Endothelial cell of umbilical vein (primary cell): ENCODE measurements at regions not wholly inside any gene's neighbourhood (a gene's known extent, or its start where the extent isn't known, plus 50 kb on each side); places are given as distances from the start of the nearest gene placed in this dataset.
"Not testable (repeated sequence)": the region's sequence is repeated elsewhere in the genome, so short reads cannot be mapped to it uniquely, and the experiment has no call there.

Experiments used
- BruUV-seq: library from RNA; stranded (reverse); fragments of 400-500 nt; replicated peaks from 2 replicates; lab custom pipeline; 2021; lab: Mats Ljungman, UMichigan
- CTCF ChIA-PET: fragments of 300-600, 350-600 bp; sonication (Branson Sonifier 250); formaldehyde crosslinking; loops from one replicate; lab custom pipeline; 2021; ENCODE audit warnings: antibody characterized with exemption, inconsistent platforms; lab: Charles Lee
- POLR2A ChIA-PET: fragments of 300-600, 350-600 bp; sonication (Branson Sonifier 250); formaldehyde crosslinking; loops from one replicate; lab custom pipeline; 2021; ENCODE audit warnings: antibody characterized with exemption, inconsistent platforms; lab: Charles Lee
- DNase-seq: peaks from one replicate; pipeline ENCODE4 v3.0.0-alpha.2; 2011; ENCODE audit warnings: low read depth, low spot score
- FAIRE-seq: peaks from 2 replicates; lab custom pipeline; 2011; peaks lifted over from hg19 to GRCh38; lab: Jason Lieb, UNC
- H2AFZ ChIP-seq: 2 replicates; pipeline ENCODE4 v1.6.0; 2012; ENCODE audit warnings: low read depth, low read length, control low read depth, inconsistent platforms
- H3K27ac ChIP-seq: 2 replicates; pipeline ENCODE4 v1.5.1; 2011; ENCODE audit warnings: low read depth, mild to moderate bottlenecking, control low read depth, low read length, moderate library complexity; ENCODE audit not compliant: insufficient read depth
- H3K27me3 ChIP-seq, 2 experiments: 2 replicates each; pipeline versions ENCODE4 v1.6.0 to v1.6.1; 2011; ENCODE audit warnings: low read length in 2 of 2, mixed read lengths in 1 of 2; ENCODE audit not compliant: control insufficient read depth in 2 of 2, insufficient read depth in 2 of 2
- H3K36me3 ChIP-seq, 2 experiments: 2 replicates in 1 of 2; 3 replicates in 1 of 2; pipeline ENCODE4 v1.5.1; 2011; ENCODE audit warnings: low read length in 2 of 2, mild to moderate bottlenecking in 1 of 2, moderate library complexity in 1 of 2; ENCODE audit not compliant: control insufficient read depth in 2 of 2, insufficient read depth in 2 of 2; ENCODE audit errors: extremely low read depth in 1 of 2
- H3K4me1 ChIP-seq: 3 replicates; pipeline ENCODE4 v1.5.1; 2011; ENCODE audit warnings: mild to moderate bottlenecking, low read length; ENCODE audit not compliant: control insufficient read depth, insufficient read depth; ENCODE audit errors: extremely low read depth
- H3K4me2 ChIP-seq: 2 replicates; pipeline ENCODE4 v1.6.1; 2011; ENCODE audit warnings: low read length, control low read depth, mixed read lengths; ENCODE audit not compliant: insufficient read depth
- H3K4me3 ChIP-seq, 3 experiments: fragments of 200-600 bp in 1 of 3; sonication (generic), shearing (Covaris generic) in 1 of 3; replicated peaks in 1 of 3; 2 replicates each; pipeline ENCODE4 v1.5.1; 2011 to 2016; ENCODE audit warnings: control low read depth in 3 of 3, low read length in 3 of 3, mild to moderate bottlenecking in 2 of 3, inconsistent platforms in 1 of 3, low read depth in 1 of 3, moderate library complexity in 1 of 3; ENCODE audit not compliant: insufficient read depth in 1 of 3
- H3K79me2 ChIP-seq: 2 replicates; pipeline ENCODE4 v1.6.0; 2012; ENCODE audit warnings: low read length, inconsistent platforms; ENCODE audit not compliant: control insufficient read depth, insufficient read depth
- H3K9ac ChIP-seq: replicated peaks from 2 replicates; pipeline ENCODE3; 2011; ENCODE audit warnings: low read length, control low read depth; ENCODE audit not compliant: insufficient read depth; ENCODE audit errors: extremely low read depth
- H3K9me1 ChIP-seq: replicated peaks from 3 replicates; pipeline ENCODE4 v1.6.0; 2011; ENCODE audit warnings: mild to moderate bottlenecking, low read length; ENCODE audit not compliant: control insufficient read depth, insufficient read depth; ENCODE audit errors: extremely low read depth
- H3K9me3 ChIP-seq: replicated peaks from 2 replicates; pipeline ENCODE4 v1.5.1; 2012; ENCODE audit warnings: low read length, inconsistent platforms; ENCODE audit not compliant: control insufficient read depth, insufficient read depth
- H4K20me1 ChIP-seq: replicated peaks from 2 replicates; pipeline ENCODE3; 2011; ENCODE audit warnings: mild to moderate bottlenecking, low read length; ENCODE audit not compliant: control insufficient read depth, insufficient read depth; ENCODE audit errors: extremely low read depth
- EZH2 ChIP-seq: IDR thresholded peaks from 2 replicates; pipeline ENCODE4 v1.6.1; 2012; ENCODE audit warnings: borderline replicate concordance, low read depth, mild to moderate bottlenecking, moderate library complexity, low read length, inconsistent platforms; ENCODE audit not compliant: severe bottlenecking
- FOS ChIP-seq: IDR thresholded peaks from 2 replicates; pipeline ENCODE4 v1.6.1; 2011; ENCODE audit warnings: mild to moderate bottlenecking, low read length, moderate library complexity, borderline replicate concordance; ENCODE audit not compliant: insufficient read depth
- GATA2 ChIP-seq: IDR thresholded peaks from 2 replicates; pipeline ENCODE4 v1.7.0; 2011; ENCODE audit warnings: low read depth, mild to moderate bottlenecking, moderate library complexity, mixed read lengths, low read length; ENCODE audit not compliant: insufficient read length, insufficient read depth
- JUN ChIP-seq: IDR thresholded peaks from 2 replicates; pipeline ENCODE4 v1.6.1; 2011; ENCODE audit warnings: borderline replicate concordance, low read depth; ENCODE audit not compliant: insufficient read length, insufficient read depth
- MYC ChIP-seq: IDR thresholded peaks from one replicate; pipeline ENCODE4 v1.6.1; 2011; ENCODE audit warnings: mild to moderate bottlenecking, low read depth, low read length
- POLR2AphosphoS5 ChIP-seq: IDR thresholded peaks from 2 replicates; pipeline ENCODE4 v1.6.1; 2012; ENCODE audit warnings: low read depth, mild to moderate bottlenecking, control low read depth, low read length, moderate library complexity; ENCODE audit not compliant: insufficient read depth
- dilution Hi-C: fragments of 300-500 bp; cut with MboI; formaldehyde crosslinking; loops from one replicate; pipeline ENCODE4 v1.15.0; 2019; ENCODE audit warnings: low sequenced_read_pairs; ENCODE audit not compliant: extremely low pct_ligation_motif_present
- intact Hi-C: fragments of 100-400 bp; cut with micrococcal nuclease; formaldehyde crosslinking; loops from one replicate; pipeline ENCODE4 v1.10.0; 2022

DNA sequence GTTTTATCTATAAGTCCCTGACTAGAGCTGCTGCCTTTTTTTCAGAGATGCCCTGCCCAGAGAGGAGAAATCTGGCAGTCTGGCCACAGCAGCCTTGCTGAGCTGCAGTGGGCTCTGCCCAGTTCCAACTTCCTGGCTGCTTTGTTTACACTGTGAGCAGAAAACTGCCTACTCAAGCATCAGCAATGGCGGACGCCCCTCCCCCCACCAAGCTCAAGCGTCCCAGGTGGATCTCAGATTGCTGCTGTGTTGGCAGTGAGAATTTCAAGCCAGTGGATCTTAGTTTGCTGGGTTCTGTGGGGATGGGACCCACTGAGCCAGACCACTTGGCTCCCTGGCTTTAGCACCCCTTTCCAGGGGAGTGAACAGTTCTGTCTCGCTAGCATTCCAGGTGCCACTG is 247.9 kb upstream of the PGRMC2 start:
- H3K4me2 ChIP-seq, BruUV-seq, H3K4me1 ChIP-seq, intact Hi-C loops, H4K20me1 ChIP-seq, H3K79me2 ChIP-seq, H3K27me3 ChIP-seq, H3K36me3 ChIP-seq, H3K9me1 ChIP-seq, FAIRE-seq, dilution Hi-C loops, POLR2A ChIA-PET, H3K9ac ChIP-seq, H3K9me3 ChIP-seq, DNase-seq, H3K27ac ChIP-seq, H3K4me3 ChIP-seq: not testable (repeated sequence)
- CTCF ChIA-PET = interaction anchor here (0.9 kb wide), 2 partner anchors 8 to 18 kb away, joined by 3 to 4 read pairs; no protein-coding TSS in a partner anchor
- peak overlapping the region; percentile 66 for H2AFZ ChIP-seq

DNA sequence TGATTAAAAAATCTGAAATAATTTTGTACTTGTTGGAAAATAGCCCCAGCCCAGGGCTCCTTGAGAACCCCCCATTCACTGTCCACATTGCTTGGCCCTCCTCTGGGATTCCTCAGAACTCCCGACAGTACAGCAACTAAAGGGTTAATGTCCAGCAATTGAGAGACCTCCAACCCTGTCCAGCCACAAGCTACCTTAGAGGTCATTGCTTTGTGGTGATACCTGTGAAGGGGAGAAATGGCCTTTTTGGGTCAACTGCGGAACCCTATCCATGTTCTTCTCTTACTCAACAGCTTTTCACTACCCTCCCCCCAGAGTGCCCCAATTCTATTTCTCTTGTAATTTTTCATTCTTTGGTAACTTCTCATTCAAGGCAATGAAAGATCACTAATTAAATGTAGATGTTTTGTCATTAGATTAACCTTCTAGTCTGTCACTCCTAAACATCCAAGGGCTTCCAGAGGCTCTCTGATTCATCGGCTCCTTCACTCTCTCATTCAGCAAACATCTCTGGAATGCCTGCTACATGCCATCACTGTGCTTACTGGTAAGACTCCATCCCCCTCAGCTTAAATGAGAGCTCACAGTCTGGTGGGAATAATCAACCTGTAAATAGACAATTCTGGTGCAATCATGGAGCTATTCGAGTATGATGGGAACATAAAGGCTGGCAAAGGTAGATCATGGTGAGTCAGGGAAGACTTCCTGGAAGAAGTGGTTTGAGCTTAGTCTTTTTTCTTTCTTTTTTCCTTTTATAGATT is 241.4 kb upstream of the PGRMC2 start:
- DNase-seq (peak; percentile 88), FAIRE-seq (peak; percentile 87)
- TF ChIP-seq JUN (peak; percentile 88), GATA2 (no peak), FOS (peak; percentile 86), EZH2 (no peak), POLR2AphosphoS5 (peak; percentile 51), MYC (no peak)
- H3K4me1 ChIP-seq = peaks cover 29% of the 10 kb centered on the region
- peak overlapping the region; percentile 95 for H3K27ac ChIP-seq
- H3K4me3 ChIP-seq = no peak overlapping the region
- no peaks in the 10 kb centered on the region for H3K9me1 ChIP-seq
- no peak overlapping the region for H2AFZ ChIP-seq
- intact Hi-C loops = loop anchor here (1.0 to 10.0 kb wide), 4 partner anchors 8 to 566 kb away; partner anchors contain the start of genes C4orf33 and SCLT1
- no peaks in the 10 kb centered on the region for H4K20me1 ChIP-seq
- H3K36me3 ChIP-seq = no peaks in the 10 kb centered on the region
- dilution Hi-C loops = no loop called here
- peak overlapping the region; percentile 59 for H3K9ac ChIP-seq
- no peaks in the 10 kb centered on the region for H3K27me3 ChIP-seq
- BruUV-seq = TSS peak; percentile 82
- POLR2A ChIA-PET = interaction anchor here (1.0 to 2.0 kb wide), 4 partner anchors 10 to 68 kb away, joined by 3 to 15 read pairs (median 8); no protein-coding TSS in a partner anchor
- H3K9me3 ChIP-seq = no peaks in the 10 kb centered on the region
- H3K4me2 ChIP-seq = peak overlapping the region; percentile 34
- H3K79me2 ChIP-seq = no peaks in the 10 kb centered on the region
- CTCF ChIA-PET = interaction anchor here (0.6 to 2.4 kb wide), 12 partner anchors 9 to 130 kb away, joined by 3 to 19 read pairs (median 3); no protein-coding TSS in a partner anchor
